ENCODE measurements at regions not wholly inside any gene's neighbourhood (a gene's known extent, or its start where the extent isn't known, plus 50 kb on each side); places are given as distances from the start of the nearest gene placed in this dataset.

GRCh38 chr4:181148470-181148869 lies 1094.7 kb upstream of the TENM3 start:
- no peaks in the 10 kb centered on the region for H3K27me3 ChIP-seq (ENCODE audit: insufficient read depth, poor library complexity, severe bottlenecking)
- H3K4me3 ChIP-seq (replicated peaks; ENCODE audit: insufficient read depth, low read length), result no peak overlapping the region
- DNase-seq (ENCODE audit: low read depth in 1 of 2, low spot score in 1 of 2), result no peak
- no peak overlapping the region for H3K27ac ChIP-seq (replicated peaks)
- TF ChIP-seq GABPA (IDR thresholded peaks at IDR 0.05; ENCODE audit: low read depth) (no peak), SPI1 (IDR thresholded peaks at IDR 0.05; ENCODE audit: borderline replicate concordance, low read depth) (no peak)

DNA sequence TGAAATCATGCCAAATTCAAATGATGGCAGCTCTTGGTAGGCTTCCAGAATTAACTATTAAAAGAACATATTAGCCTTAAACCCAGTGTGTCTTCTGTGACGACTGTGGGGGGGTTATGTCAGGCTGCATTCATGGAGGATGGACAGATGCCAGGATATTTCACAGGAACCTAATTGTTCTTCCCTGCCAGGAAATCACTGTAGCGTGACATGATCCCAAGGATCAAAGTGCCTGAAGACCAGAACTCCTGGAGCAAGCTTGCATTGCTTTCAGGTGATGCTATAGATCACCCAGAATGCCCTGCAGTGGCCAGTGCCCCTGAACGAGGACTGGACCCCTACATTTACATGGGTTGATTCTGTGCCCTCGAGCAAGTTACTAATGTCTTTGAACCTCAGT lies 1093.0 kb upstream of the TENM3 start:
- Histone ChIP-seq H3K4me3 (replicated peaks; ENCODE audit: insufficient read depth, low read length) (no peak overlapping the region), H3K27ac (replicated peaks) (no peak overlapping the region), H3K27me3 (ENCODE audit: insufficient read depth, poor library complexity, severe bottlenecking) (no peaks in the 10 kb centered on the region)
- DNase-seq (ENCODE audit: low read depth in 1 of 2, low spot score in 1 of 2), result no peak
- no peak for TF ChIP-seq SPI1 (IDR thresholded peaks at IDR 0.05; ENCODE audit: borderline replicate concordance, low read depth)
- TF ChIP-seq POLR2AphosphoS5 (IDR thresholded peaks at IDR 0.05; ENCODE audit: low read depth), result no peak
- TF ChIP-seq, protein P1, sequence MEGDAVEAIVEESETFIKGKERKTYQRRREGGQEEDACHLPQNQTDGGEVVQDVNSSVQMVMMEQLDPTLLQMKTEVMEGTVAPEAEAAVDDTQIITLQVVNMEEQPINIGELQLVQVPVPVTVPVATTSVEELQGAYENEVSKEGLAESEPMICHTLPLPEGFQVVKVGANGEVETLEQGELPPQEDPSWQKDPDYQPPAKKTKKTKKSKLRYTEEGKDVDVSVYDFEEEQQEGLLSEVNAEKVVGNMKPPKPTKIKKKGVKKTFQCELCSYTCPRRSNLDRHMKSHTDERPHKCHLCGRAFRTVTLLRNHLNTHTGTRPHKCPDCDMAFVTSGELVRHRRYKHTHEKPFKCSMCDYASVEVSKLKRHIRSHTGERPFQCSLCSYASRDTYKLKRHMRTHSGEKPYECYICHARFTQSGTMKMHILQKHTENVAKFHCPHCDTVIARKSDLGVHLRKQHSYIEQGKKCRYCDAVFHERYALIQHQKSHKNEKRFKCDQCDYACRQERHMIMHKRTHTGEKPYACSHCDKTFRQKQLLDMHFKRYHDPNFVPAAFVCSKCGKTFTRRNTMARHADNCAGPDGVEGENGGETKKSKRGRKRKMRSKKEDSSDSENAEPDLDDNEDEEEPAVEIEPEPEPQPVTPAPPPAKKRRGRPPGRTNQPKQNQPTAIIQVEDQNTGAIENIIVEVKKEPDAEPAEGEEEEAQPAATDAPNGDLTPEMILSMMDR (IDR thresholded peaks at IDR 0.05; ENCODE audit: insufficient read depth, low read length), result no peak
- no peak for TF ChIP-seq REST (IDR thresholded peaks at IDR 0.05; ENCODE audit: insufficient replicate concordance, low read depth)
- no peak for TF ChIP-seq GABPA (IDR thresholded peaks at IDR 0.05; ENCODE audit: low read depth)

GRCh38 chr4:181151856-181152255 lies 1091.3 kb upstream of the TENM3 start:
- no peak for TF ChIP-seq REST (IDR thresholded peaks at IDR 0.05; ENCODE audit: insufficient replicate concordance, low read depth)
- TF ChIP-seq, protein P1 (IDR thresholded peaks at IDR 0.05; ENCODE audit: insufficient read depth, low read length), result no peak
- TF ChIP-seq SPI1 (IDR thresholded peaks at IDR 0.05; ENCODE audit: borderline replicate concordance, low read depth), result no peak
- TF ChIP-seq POLR2AphosphoS5 (IDR thresholded peaks at IDR 0.05; ENCODE audit: low read depth), result no peak
- no peak for TF ChIP-seq GABPA (IDR thresholded peaks at IDR 0.05; ENCODE audit: low read depth)
- Histone ChIP-seq H3K27me3 (ENCODE audit: insufficient read depth, poor library complexity, severe bottlenecking) (no peaks in the 10 kb centered on the region), H3K27ac (replicated peaks) (no peak overlapping the region), H3K4me3 (replicated peaks; ENCODE audit: insufficient read depth, low read length) (no peak overlapping the region)
- no peak for DNase-seq (ENCODE audit: low read depth in 1 of 2, low spot score in 1 of 2)

DNA sequence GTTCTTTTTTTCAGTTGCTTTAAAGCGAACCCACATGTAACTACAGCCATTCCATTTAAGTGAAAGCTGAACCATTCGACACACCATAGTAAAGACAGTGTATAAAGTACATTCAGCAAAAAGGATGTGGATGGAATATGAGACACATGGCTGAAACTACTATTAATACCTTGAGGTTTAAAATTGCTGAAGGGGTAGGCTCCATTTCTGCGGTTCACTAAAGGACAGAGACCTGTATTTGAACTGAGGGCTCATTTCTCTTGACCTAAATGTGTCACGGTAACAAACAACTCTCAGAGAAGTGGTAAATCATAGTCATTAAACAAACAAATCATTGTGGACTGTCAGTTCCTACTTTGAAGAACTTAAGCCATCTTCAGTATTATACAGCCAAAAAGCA lies 1085.6 kb upstream of the TENM3 start:
- no peak for DNase-seq (ENCODE audit: low read depth in 1 of 2, low spot score in 1 of 2)
- TF ChIP-seq, protein P1 (IDR thresholded peaks at IDR 0.05; ENCODE audit: insufficient read depth, low read length), result no peak
- TF ChIP-seq SPI1 (IDR thresholded peaks at IDR 0.05; ENCODE audit: borderline replicate concordance, low read depth) (no peak), GABPA (IDR thresholded peaks at IDR 0.05; ENCODE audit: low read depth) (no peak), REST (IDR thresholded peaks at IDR 0.05; ENCODE audit: insufficient replicate concordance, low read depth) (no peak), POLR2AphosphoS5 (IDR thresholded peaks at IDR 0.05; ENCODE audit: low read depth) (no peak)
- Histone ChIP-seq H3K27ac (replicated peaks) (no peak overlapping the region), H3K4me3 (replicated peaks; ENCODE audit: insufficient read depth, low read length) (no peak overlapping the region), H3K27me3 (ENCODE audit: insufficient read depth, poor library complexity, severe bottlenecking) (no peaks in the 10 kb centered on the region)

All from HL-60 (cell line).